CD4-positive, alpha-beta T cell treated with Interleukin-4 for 4 hours (primary cell): ENCODE measurements at regions not wholly inside any gene's neighbourhood (a gene's known extent, or its start where the extent isn't known, plus 50 kb on each side); places are given as distances from the start of the nearest gene placed in this dataset.

Experiments
- DNase-seq: peaks from one replicate; pipeline ENCODE4 v3.0.0-alpha.2; 2020

- no peak for DNase-seq
These were observed 532.8 kb upstream of the TBL1XR1 start for GRCh38 chr3:177729956-177730681.

DNA sequence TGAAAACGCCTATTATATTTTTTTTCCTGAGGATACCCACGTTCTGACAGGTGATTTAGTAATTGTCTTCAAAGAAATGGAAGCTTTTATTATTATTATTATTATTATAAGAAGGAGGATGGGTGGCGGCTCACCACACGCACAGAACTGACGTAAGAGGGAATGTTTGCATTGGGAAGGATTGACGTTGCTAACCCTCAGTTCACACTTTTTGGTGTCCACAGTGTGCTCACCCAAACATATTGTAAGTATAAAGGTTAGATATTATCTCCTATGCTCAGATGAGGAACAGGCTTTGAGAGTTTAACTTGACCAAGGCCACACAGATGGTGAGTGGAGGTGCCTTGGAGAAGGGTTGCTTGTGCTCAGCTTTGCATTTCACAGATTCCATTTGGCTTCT lies 533.5 kb upstream of the TBL1XR1 start:
- no peak for DNase-seq

DNA sequence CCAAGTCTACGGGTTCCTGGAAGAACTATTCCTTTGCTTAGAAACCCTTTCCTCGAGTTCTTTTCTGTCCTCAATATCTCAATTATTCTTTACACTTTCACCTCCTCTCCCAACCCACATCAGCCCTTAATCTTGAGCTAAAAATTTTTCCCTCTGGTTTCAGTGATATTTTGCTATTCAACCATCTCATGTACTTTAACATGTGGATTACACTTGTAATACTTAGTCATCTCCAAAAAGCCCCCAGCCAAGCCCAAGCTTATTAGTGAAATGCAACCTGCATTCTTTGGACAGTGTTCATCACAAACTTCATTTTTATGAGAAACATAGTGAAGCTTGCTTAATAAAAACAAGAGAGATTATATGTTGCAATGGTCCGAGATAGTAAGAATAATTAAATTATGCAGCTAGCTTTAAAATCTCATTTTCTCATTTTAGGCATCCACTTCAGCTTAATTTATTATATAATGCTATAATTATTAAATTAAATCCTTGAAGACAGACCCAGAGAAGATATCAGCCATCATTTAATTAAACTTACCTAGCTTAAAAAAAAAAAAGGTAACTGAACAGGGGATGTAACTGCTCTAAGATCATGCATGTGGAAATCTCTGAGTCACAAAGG lies 534.5 kb upstream of the TBL1XR1 start:
- DNase-seq: no peak

- no peak for DNase-seq
These were observed 536.0 kb upstream of the TBL1XR1 start for GRCh38 chr3:177733233-177733632.

GRCh38 chr3:177733936-177734335 lies 536.7 kb upstream of the TBL1XR1 start:
- DNase-seq: no peak

DNA sequence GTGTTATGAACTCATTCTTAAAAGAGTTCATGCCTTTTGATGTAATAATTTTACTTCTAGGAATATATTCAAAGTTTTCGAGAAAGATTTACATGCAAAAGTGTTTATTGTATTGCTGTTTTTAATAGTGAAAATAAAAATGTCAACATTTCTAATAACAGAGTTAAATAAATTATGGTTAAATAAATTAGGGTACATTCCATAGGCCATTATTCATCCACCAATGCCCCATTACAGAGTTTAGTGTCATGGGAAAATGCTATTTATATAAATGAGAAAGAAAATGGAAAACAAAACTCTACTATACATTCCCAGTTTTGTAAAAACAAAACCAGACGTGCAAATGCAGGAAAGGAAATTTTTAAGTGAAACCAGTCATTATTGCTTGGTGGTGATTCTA lies 538.1 kb upstream of the TBL1XR1 start:
- no peak for DNase-seq

GRCh38 chr3:177739461-177739860 lies 542.2 kb upstream of the TBL1XR1 start:
- DNase-seq: no peak

DNA sequence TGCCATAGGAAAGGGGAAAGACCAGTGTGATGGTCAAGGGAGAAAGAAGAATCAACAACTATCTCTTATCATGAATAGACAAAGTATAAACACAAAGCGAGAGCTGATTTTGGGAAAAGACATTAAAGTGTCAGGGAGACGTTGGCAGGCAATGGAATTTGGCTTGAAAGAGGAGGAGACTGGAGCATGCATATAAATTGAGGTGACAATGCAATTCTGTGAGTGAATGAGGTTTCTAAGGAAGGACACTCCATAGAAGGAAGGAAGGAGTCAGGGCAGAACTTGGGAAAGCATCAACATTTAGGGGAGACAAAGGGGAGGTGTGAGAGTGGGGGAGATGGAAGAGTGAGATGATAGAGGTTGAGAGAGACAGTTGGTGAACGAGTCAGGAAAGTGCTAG lies 543.0 kb upstream of the TBL1XR1 start:
- no peak for DNase-seq

- no peak for DNase-seq
These were observed 545.0 kb upstream of the TBL1XR1 start for GRCh38 chr3:177742273-177742672.

- no peak for DNase-seq
These were observed 546.0 kb upstream of the TBL1XR1 start for GRCh38 chr3:177743173-177743890.

- no peak for DNase-seq
These were observed 547.8 kb upstream of the TBL1XR1 start for GRCh38 chr3:177744873-177745606.

DNA sequence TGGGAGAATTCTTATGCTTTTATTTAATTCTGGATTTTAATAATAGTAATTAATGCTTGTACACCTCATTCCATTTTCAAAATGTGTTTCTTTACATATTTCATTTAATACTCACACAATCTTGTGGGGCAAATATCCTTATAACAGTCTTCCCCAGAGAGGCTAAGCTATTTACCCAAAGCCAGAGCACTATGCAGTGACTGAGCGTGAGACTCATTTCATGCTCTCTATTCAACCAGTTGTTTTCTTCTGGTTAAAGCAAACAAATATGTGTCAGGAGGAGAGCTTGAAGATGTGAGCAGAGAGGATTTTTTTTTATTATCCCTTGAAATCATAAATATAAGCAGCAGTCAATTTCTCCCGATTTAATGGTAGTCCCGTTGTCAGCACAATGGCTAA lies 548.3 kb upstream of the TBL1XR1 start:
- DNase-seq: no peak

DNA sequence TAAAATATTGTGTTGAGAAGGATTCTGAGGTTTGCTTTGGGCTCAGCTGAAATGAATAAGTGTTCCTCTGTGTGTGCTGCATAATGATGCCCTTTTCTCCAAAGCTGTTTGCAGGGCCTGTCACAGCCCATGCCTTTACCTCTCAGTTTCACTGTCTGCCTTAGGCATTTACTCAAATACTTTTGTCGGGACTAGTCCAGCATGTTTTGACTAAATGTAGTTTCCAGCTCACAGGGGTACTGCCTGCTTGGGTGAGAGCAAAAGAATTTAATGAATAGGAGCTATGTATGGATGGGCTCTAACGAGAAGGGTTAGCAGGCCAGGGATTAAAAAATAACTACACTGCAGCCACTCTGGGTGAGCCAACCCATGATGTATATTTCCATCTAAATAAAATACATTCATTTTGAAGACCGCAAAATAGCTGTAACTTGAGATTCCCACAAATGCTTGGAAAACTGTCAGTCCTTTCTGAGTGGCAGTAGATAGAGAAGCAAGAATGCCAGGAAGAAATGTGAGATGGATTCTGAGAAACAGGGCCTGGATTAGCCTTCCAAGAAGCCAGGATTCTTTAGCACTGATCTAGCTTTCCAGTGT lies 549.2 kb upstream of the TBL1XR1 start:
- DNase-seq: no peak

GRCh38 chr3:177749836-177750235 lies 552.6 kb upstream of the TBL1XR1 start:
- no peak for DNase-seq

- no peak for DNase-seq
These were observed 553.2 kb upstream of the TBL1XR1 start for GRCh38 chr3:177750436-177750835.

DNA sequence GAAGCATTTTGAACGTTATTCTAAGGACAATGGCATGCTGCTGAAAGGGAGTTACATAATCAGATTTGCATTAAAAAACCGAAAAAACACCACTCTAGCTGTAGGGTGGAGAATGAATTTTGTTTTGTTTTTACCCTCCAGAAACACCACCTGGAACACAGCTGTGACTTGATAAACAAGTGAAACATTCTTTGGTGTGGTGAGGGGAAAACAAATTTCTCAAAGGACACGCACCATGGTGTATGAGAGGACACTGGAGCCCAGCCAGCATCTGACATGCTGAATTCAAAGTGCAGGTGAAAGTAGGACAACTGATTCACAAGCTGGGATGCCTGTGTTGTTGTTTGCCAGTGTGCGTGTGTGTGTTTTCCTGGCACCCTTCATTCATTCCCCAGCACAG lies 554.5 kb upstream of the TBL1XR1 start:
- DNase-seq: no peak

GRCh38 chr3:177752831-177753230 lies 555.5 kb upstream of the TBL1XR1 start:
- no peak for DNase-seq

DNA sequence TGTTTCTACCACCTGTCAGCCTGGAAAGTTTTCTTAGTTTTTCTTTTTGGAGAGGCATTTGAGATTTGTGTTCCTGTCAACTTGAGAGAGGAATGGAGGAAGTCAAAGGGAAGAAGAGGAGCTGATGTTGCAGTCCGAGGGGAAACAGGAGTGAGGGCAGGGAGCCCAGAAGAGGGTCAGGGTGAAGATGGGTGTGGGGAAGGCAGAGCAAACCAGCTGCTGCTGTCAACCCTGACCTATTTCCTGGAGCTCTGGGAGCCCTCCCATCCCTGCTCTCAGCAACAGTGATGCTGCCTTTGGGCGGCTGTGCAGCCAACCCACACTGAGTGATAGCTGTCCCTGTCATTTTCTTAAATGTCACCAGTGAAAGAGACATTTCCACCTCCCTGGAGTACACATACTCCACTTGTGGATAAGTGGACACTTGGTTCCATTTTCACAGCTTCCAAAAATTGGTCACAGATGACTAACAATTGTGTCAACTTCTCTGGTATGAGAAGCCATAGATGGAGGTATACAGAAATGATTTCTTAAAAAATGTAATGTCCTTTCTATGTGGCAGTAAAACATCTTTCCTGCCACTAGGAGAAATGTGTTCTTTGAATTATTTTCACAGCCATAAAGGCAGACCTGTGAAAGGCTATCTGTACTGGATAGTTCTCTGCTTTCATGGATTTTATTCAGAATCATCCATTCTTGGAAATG lies 556.3 kb upstream of the TBL1XR1 start:
- DNase-seq: no peak

GRCh38 chr3:177754508-177754921 lies 557.2 kb upstream of the TBL1XR1 start:
- no peak for DNase-seq

- DNase-seq: no peak
These were observed 560.8 kb upstream of the TBL1XR1 start for GRCh38 chr3:177758126-177758525.

DNA sequence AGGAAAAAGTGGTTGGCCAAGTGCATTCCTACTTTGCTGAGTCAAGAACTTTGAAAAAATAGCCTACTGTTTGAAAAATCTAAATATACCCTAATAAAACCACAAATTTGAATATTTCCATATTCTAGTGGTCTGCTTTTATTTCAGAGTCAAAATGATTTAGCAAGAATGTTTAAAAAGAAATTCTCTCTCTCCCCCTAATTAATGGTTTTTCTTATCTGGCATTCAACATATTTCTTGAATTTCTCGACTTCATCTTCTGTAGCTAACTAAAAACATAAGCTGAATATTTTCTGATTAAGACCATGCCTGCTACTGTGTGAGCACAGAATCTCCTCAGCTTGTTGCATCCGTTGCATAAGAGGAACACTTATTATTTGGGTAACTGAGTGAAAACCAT lies 563.5 kb upstream of the TBL1XR1 start:
- no peak for DNase-seq

- no peak for DNase-seq
These were observed 567.2 kb upstream of the TBL1XR1 start for GRCh38 chr3:177764377-177764912.
